PC-3 (cell line): ENCODE measurements at regions not wholly inside any gene's neighbourhood (a gene's known extent, or its start where the extent isn't known, plus 50 kb on each side); places are given as distances from the start of the nearest gene placed in this dataset.

Experiments used
- CTCF ChIP-seq: fragments of 300-600 bp; sonication (generic); conservative IDR thresholded peaks from 2 replicates; pipeline ENCODE4 v1.5.1; 2017; ENCODE audit warnings: antibody characterized with exemption, low read depth, mild to moderate bottlenecking, low read length
- EZH2 ChIP-seq: fragments of 300-600 bp; sonication (generic); IDR thresholded peaks from one replicate; pipeline ENCODE4 v1.6.1; 2017; ENCODE audit warnings: antibody characterized with exemption, mild to moderate bottlenecking, low read length; ENCODE audit not compliant: unreplicated experiment

GRCh38 chrX:78513971-78514738 is 145.0 kb downstream of the RTL3 start:
- TF ChIP-seq CTCF = no peak
- TF ChIP-seq EZH2 = no peak
